A172 (cell line): ENCODE measurements at regions not wholly inside any gene's neighbourhood (a gene's known extent, or its start where the extent isn't known, plus 50 kb on each side); places are given as distances from the start of the nearest gene placed in this dataset.
A peak's percentile ranks its signal among the peaks of the same experiment; 100 is the strongest.

Experiments used
- DNase-seq: peaks from one replicate; pipeline ENCODE4 v3.0.0-alpha.2; 2015; ENCODE audit warnings: low spot score

GRCh38 chr13:73583331-73583730, 524.5 kb downstream of the KLF5 start:
- DNase-seq, result no peak

- DNase-seq, result no peak
Observed at GRCh38 chr13:73580513-73581267, 521.9 kb downstream of the KLF5 start.

- DNase-seq, result no peak
Observed at GRCh38 chr13:73579574-73580274, 520.9 kb downstream of the KLF5 start.

- DNase-seq, result no peak
Observed at GRCh38 chr13:73578251-73578875, 519.6 kb downstream of the KLF5 start.

- no peak for DNase-seq
Observed at GRCh38 chr13:73576291-73576690, 517.5 kb downstream of the KLF5 start.

- DNase-seq, result no peak
Observed at GRCh38 chr13:73572824-73573223, 514.0 kb downstream of the KLF5 start.

- no peak for DNase-seq
Observed at GRCh38 chr13:73571376-73571775, 512.6 kb downstream of the KLF5 start.

- DNase-seq, result no peak
Observed at GRCh38 chr13:73556902-73557301, 498.1 kb downstream of the KLF5 start.

GRCh38 chr13:73556128-73556527, 497.3 kb downstream of the KLF5 start:
- no peak for DNase-seq

- no peak for DNase-seq
Observed at GRCh38 chr13:73551736-73552135, 492.9 kb downstream of the KLF5 start.

GRCh38 chr13:73549717-73550116, 490.9 kb downstream of the KLF5 start:
- DNase-seq, result no peak

- DNase-seq, result no peak
Observed at GRCh38 chr13:73548449-73548848, 489.6 kb downstream of the KLF5 start.

- peak; percentile 1 for DNase-seq
Observed at GRCh38 chr13:73547239-73547638, 488.4 kb downstream of the KLF5 start.

GRCh38 chr13:73544175-73544574, 485.4 kb downstream of the KLF5 start:
- no peak for DNase-seq

- no peak for DNase-seq
Observed at GRCh38 chr13:73542446-73542845, 483.6 kb downstream of the KLF5 start.

GRCh38 chr13:73536865-73537264, 478.1 kb downstream of the KLF5 start:
- DNase-seq, result no peak

GRCh38 chr13:73535341-73535740, 476.5 kb downstream of the KLF5 start:
- DNase-seq, result no peak

- no peak for DNase-seq
Observed at GRCh38 chr13:73532987-73533510, 474.2 kb downstream of the KLF5 start.

- DNase-seq, result no peak
Observed at GRCh38 chr13:73532582-73532981, 473.8 kb downstream of the KLF5 start.

- DNase-seq, result no peak
Observed at GRCh38 chr13:73531014-73531413, 472.2 kb downstream of the KLF5 start.

GRCh38 chr13:73522937-73523336, 464.1 kb downstream of the KLF5 start:
- DNase-seq, result no peak

GRCh38 chr13:73521985-73522524, 463.2 kb downstream of the KLF5 start:
- no peak for DNase-seq

- DNase-seq, result no peak
Observed at GRCh38 chr13:73521290-73521624, 462.5 kb downstream of the KLF5 start.
